Upper lobe of left lung (tissue), 6 donors: ENCODE measurements at regions not wholly inside any gene's neighbourhood (a gene's known extent, or its start where the extent isn't known, plus 50 kb on each side); places are given as distances from the start of the nearest gene placed in this dataset.
"Not testable (repeated sequence)": the region's sequence is repeated elsewhere in the genome, so short reads cannot be mapped to it uniquely, and the experiment has no call there.

Experiments
- ATAC-seq, 2 donors: fragments of 200-7000 bp; cut with Tn5 transposase; one replicate each; pipeline ENCODE4 v1.9.1; 2022; ENCODE audit warnings: mild to moderate bottlenecking in 2 of 2, moderate library complexity in 2 of 2; ENCODE audit not compliant: low FRiP score in 2 of 2
- DNase-seq, 2 donors: peaks; one replicate each; pipeline ENCODE4 v3.0.0-alpha.2; 2019 to 2020
- H3K27ac ChIP-seq, 4 donors: fragments of 200-600 bp; sonication (generic); one replicate each; pipeline ENCODE4 v1.5.1; 2016 to 2019
- H3K27me3 ChIP-seq, 4 donors: fragments of 200-600 bp; sonication (generic); one replicate each; pipeline ENCODE4 v1.5.1; 2017 to 2019
- H3K36me3 ChIP-seq, 4 donors: fragments of 200-600 bp; sonication (generic); one replicate each; pipeline ENCODE4 v1.5.1; 2016 to 2019
- H3K4me1 ChIP-seq, 4 donors: fragments of 200-600 bp; sonication (generic); one replicate each; pipeline ENCODE4 v1.5.1; 2018 to 2019
- H3K4me3 ChIP-seq, 4 donors: fragments of 200-600 bp; sonication (generic); one replicate each; pipeline ENCODE4 v1.5.1; 2017 to 2019; ENCODE audit warnings: mild to moderate bottlenecking in 2 of 4, moderate library complexity in 1 of 4
- H3K9me3 ChIP-seq, 4 donors: fragments of 200-600 bp; sonication (generic); one replicate each; pipeline ENCODE4 v1.5.1; 2018 to 2019
- CTCF ChIP-seq, 6 experiments: fragments of 450-650 bp in 4 of 6; fragments of 200-600 bp in 2 of 6; sonication (generic) in 2 of 6; IDR thresholded peaks; one replicate each; pipeline ENCODE4 v1.5.1; 2016 to 2019; ENCODE audit warnings: antibody characterized with exemption in 6 of 6
- EP300 ChIP-seq, 4 donors: sonication (generic); formaldehyde crosslinking; IDR thresholded peaks; one replicate each; pipeline ENCODE4 v1.5.1; 2017; ENCODE audit warnings: antibody characterized with exemption in 4 of 4, control low read depth in 2 of 4
- POLR2A ChIP-seq, 4 donors: fragments of 450-650 bp; IDR thresholded peaks; one replicate each; pipeline ENCODE4 v1.5.1; 2016 to 2017; ENCODE audit warnings: antibody characterized with exemption in 4 of 4, mild to moderate bottlenecking in 2 of 4
- POLR2AphosphoS5 ChIP-seq, 2 donors: sonication (generic); formaldehyde crosslinking; IDR thresholded peaks; one replicate each; pipeline ENCODE4 v1.5.1; 2017; ENCODE audit warnings: antibody characterized with exemption in 2 of 2
- WGBS, 2 donors: methylation state at CpG; one replicate each; pipeline ENCODE4 v1.1.5; 2017 to 2018; 5-methylcytosine and 5-hydroxymethylcytosine counted together
- donor health status: DM: no; HTN: no; CAD: no; lungs with moderate emphysema.
- donor health status: DM: no; HTN: yes; CAD: no; lungs with severe emphysema.

- no peaks in the 10 kb centered on the region for H3K27me3 ChIP-seq
- no peak overlapping the region for H3K4me3 ChIP-seq
- TF ChIP-seq POLR2AphosphoS5 (IDR thresholded peaks at IDR 0.05) (no peak), CTCF (IDR thresholded peaks at IDR 0.05) (no peak), EP300 (IDR thresholded peaks at IDR 0.05) (no peak), POLR2A (IDR thresholded peaks at IDR 0.05) (no peak)
- H3K36me3 ChIP-seq, result no peaks in the 10 kb centered on the region
- H3K9me3 ChIP-seq, result no peaks in the 10 kb centered on the region
- no peak overlapping the region for H3K27ac ChIP-seq
- ATAC-seq, result no peak
- 81 to 88% methylated on average over 4 of the region's 4 CpGs for WGBS, 2 donors
- H3K4me1 ChIP-seq, result peaks cover 0 to 3% (median 0%) of the 10 kb centered on the region in 4 donors
- no peak for DNase-seq
Observed at GRCh38 chr15:89004726-89005030, 83.6 kb upstream of the ABHD2 start.

DNA sequence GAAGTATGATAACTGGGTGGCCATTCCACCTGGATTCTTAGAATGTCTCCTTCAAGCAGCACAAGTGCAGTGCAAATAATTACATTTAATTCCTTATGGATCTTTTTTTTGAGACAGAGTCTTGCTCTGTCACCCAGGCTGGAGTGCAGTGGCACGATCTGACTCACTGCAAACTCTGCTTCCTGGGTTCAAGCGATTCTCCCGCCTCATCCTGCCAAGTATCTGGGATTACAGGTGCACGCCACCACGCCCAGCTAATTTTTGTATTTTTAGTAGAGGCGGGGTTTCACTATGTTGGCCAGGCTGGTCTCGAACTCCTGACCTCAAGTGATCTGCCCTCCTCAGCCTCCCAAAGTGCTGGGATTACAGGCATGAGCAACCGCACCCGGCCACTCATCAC is 80.7 kb upstream of the ABHD2 start:
- not testable (repeated sequence) for H3K4me3 ChIP-seq, ATAC-seq, H3K4me1 ChIP-seq, DNase-seq, H3K36me3 ChIP-seq, H3K27me3 ChIP-seq, H3K27ac ChIP-seq, H3K9me3 ChIP-seq
- 86 to 89% methylated on average over 9 of the region's 9 CpGs for WGBS, 2 donors

DNA sequence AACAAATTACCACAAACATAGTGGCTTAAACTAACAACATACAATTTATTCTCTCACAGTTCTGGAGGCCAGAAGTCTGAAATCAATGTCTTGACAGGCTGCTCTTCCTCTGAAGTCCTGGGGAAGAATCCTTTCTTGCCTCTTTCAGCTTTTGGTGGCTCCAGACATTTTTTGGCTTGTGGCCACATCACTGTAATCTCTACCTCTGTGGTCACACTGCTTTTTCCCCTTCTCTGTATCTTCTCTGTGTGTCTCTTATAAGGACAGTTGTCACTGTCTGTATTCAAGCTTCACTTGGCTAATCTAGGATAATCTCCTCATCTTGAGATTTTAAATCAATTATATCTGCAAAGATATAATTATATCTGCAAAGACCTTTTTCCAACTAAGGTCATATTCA is 80.3 kb upstream of the ABHD2 start:
- H3K4me1 ChIP-seq, result no peaks in the 10 kb centered on the region
- H3K9me3 ChIP-seq, result no peaks in the 10 kb centered on the region
- TF ChIP-seq POLR2A (IDR thresholded peaks at IDR 0.05), result no peak
- no peak for TF ChIP-seq EP300 (IDR thresholded peaks at IDR 0.05)
- no peak for TF ChIP-seq CTCF (IDR thresholded peaks at IDR 0.05)
- no peak for TF ChIP-seq POLR2AphosphoS5 (IDR thresholded peaks at IDR 0.05)
- H3K4me3 ChIP-seq, result no peak overlapping the region
- H3K27me3 ChIP-seq, result no peaks in the 10 kb centered on the region
- H3K36me3 ChIP-seq, result no peaks in the 10 kb centered on the region
- DNase-seq (no peak), ATAC-seq (no peak)
- H3K27ac ChIP-seq, result no peak overlapping the region

- no peaks in the 10 kb centered on the region for H3K4me1 ChIP-seq
- no peak for TF ChIP-seq CTCF (IDR thresholded peaks at IDR 0.05)
- TF ChIP-seq EP300 (IDR thresholded peaks at IDR 0.05), result no peak
- TF ChIP-seq POLR2AphosphoS5 (IDR thresholded peaks at IDR 0.05), result no peak
- TF ChIP-seq POLR2A (IDR thresholded peaks at IDR 0.05), result no peak
- no peak for ATAC-seq
- DNase-seq, result no peak
- WGBS, 2 donors, result 74 to 77% methylated on average over 6 of the region's 6 CpGs
- H3K27ac ChIP-seq, result no peak overlapping the region
- no peaks in the 10 kb centered on the region for H3K36me3 ChIP-seq
- no peaks in the 10 kb centered on the region for H3K27me3 ChIP-seq
- H3K4me3 ChIP-seq, result no peak overlapping the region
- no peaks in the 10 kb centered on the region for H3K9me3 ChIP-seq
Observed at GRCh38 chr15:89009080-89009479, 79.2 kb upstream of the ABHD2 start.

DNA sequence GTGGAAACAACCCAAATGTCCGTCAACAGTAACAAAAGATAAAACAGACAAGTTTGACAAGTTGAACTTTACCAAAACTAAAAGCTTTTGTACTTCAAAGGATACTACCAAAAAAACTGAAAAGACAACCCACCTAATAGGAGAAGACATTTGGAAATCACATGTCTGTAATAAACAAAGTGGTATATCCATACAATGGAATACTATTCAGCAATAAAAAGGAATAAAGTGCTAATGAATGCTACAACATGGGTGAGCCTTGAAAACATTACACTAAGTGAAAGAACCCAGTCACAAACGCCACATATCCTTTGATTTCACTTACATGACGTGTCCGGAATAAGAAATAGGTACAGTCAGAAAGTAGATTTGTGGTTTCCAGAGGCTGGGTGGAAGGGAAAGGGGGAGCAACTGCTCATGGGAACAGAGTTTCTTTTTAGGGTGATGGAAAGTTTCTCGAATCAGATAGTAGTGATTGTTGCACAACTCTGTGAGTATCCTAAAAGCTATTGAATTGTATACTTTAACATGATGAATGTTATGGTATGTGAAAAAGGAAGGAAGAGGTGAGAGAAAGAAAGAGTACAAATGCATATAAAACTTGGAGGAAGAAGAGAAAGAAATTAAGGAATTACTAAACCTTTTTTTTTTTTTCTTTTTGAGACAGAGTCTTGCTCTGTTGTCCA is 72.7 kb upstream of the ABHD2 start:
- TF ChIP-seq CTCF (IDR thresholded peaks at IDR 0.05) (no peak), EP300 (IDR thresholded peaks at IDR 0.05) (no peak), POLR2A (IDR thresholded peaks at IDR 0.05) (no peak)
- Histone ChIP-seq H3K4me1 (peaks cover 9 to 29% (median 23%) of the 10 kb centered on the region in 4 donors), H3K36me3 (no peaks in the 10 kb centered on the region), H3K27ac (no peak overlapping the region), H3K9me3 (no peaks in the 10 kb centered on the region), H3K4me3 (no peak overlapping the region), H3K27me3 (no peaks in the 10 kb centered on the region)
- DNase-seq, result no peak
- 91 to 95% methylated on average over 5 of the region's 5 CpGs for WGBS, 2 donors
- no peak for ATAC-seq
